Stimulated activated CD4-positive, alpha-beta T cell treated with anti-CD3 and anti-CD28 coated beads, Interleukin-4, amount 100 ng/mL, for 1 hour (primary cell): ENCODE measurements at regions not wholly inside any gene's neighbourhood (a gene's known extent, or its start where the extent isn't known, plus 50 kb on each side); places are given as distances from the start of the nearest gene placed in this dataset.

Source experiments
- DNase-seq: peaks from one replicate; pipeline ENCODE4 v3.0.0-alpha.2; 2020

DNA sequence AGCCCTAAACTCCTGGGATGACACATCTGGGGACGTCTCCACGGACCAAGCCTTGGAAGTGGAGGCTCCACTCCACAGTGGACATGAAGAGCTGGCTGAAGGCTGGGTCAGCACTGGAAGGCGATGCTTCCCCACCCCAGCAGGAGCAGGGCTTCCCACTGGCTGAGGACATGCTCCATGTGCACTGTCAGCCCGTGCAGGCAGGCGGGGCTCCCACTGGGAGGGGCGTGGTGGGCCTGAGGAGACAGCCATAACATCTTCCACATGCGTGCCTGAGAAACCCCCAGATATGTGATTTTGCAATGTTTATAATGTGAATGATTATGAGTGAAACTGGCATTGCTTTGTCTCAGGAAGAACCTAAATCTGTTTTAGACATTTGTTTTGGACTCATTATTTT, 231.3 kb downstream of the KLF13 start:
- no peak for DNase-seq

- no peak for DNase-seq
These were observed 232.2 kb downstream of the KLF13 start for GRCh38 chr15:31558840-31559239.

GRCh38 chr15:31559786-31560185, 233.2 kb downstream of the KLF13 start:
- DNase-seq: no peak

DNA sequence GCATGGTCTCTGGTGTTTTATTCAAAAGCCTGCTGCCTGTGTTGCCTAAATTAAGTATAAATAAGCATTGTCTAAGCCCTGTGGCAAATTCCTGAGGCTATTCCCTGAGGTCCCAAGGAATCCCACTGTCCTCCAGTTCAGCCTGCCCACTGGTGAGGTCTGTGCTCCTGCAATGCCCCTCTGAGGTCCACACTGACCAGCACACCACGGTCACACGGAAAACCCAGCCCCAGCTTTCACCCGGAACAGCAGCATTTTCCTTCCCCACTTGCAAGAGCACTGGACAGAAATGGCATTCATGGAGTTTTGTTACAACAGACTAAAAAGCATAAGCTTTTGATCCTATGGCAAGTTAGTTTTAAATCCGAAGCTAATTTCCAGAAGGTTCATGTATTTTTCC, 234.0 kb downstream of the KLF13 start:
- DNase-seq: no peak

DNA sequence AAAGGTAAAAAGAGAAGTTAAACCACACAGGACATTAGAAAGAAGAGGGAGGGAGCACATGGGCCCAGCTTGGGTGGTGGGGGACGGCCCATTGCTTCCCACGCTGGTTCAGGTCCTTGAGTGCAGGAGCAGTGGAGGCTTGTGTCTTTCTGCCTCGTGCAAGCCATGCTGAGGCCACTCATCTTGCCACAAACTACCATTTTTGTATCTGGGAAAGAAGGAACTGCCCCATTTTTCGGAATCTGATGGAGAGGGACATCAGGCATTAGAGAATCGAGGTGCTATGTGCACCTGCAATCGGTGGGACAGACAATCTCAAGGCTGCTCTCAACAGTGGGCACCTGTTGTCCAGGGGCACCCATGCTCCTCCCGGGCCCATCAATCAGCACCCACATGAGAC, 234.5 kb downstream of the KLF13 start:
- DNase-seq: no peak

DNA sequence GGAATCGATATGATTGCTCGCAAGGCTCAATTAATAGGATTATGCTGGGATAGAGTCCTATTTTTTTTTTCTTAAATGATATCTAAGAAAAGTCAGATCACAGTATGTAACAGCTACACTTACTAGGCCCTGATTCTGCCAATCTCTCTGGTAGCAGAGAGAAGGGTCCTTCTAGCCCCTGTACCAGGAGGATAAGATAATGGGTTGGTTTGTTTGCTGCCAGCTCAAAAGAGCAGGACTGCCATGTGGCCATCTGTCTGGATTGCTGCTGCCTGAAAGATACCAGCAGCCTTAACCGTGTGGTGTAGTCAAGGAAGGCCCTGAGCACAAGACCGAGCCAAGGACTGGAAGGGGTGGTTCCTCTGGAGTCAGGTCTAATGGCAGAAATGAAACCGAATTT, 236.4 kb downstream of the KLF13 start:
- DNase-seq: no peak

- DNase-seq: no peak
These were observed 236.8 kb downstream of the KLF13 start for GRCh38 chr15:31563421-31563820.

GRCh38 chr15:31567861-31568260, 241.2 kb downstream of the KLF13 start:
- no peak for DNase-seq

- DNase-seq: no peak
These were observed 243.2 kb downstream of the KLF13 start for GRCh38 chr15:31569836-31570235.

GRCh38 chr15:31570591-31570990, 244.0 kb downstream of the KLF13 start:
- DNase-seq: no peak

- no peak for DNase-seq
These were observed 245.0 kb downstream of the KLF13 start for GRCh38 chr15:31571676-31572075.

DNA sequence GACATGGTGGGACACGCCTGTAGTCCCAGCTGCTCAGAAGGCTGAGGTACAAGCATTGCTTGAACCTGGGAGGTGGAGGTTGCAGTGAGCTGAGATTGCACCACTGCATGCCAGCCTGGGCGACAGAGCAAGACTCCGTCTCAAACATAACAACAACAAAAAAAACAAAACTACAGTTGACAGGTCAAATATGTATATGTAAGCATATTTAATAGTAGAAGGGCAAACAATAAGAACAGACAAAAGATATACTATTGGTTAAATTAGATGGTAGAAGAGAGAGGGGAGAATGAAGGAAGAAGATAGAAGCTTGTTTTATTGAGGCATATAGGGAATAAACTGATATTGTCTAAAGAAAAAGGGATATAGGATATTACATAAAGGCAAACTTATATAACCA, 247.1 kb downstream of the KLF13 start:
- DNase-seq: no peak

GRCh38 chr15:31574766-31575165, 248.1 kb downstream of the KLF13 start:
- no peak for DNase-seq

DNA sequence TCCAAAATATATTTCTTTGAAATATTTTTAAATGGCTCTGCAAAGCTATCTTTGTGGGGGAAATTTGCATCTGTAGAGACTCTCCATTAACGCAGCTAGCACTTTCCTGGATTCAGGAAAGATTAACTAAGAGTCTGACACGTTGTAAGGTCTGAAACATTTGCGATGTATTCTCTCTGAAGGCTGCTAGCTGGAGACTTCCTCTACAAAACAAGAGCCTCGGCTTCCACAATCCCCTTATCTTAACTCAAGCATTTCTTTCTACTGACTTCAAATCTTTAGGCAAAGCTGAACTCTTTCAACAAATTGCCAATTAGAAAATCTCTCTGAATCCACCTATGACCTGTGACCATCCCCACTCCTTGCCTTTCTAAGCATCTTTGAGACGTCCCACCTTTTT, 250.5 kb downstream of the KLF13 start:
- DNase-seq: no peak

- no peak for DNase-seq
These were observed 252.6 kb downstream of the KLF13 start for GRCh38 chr15:31579282-31579681.

DNA sequence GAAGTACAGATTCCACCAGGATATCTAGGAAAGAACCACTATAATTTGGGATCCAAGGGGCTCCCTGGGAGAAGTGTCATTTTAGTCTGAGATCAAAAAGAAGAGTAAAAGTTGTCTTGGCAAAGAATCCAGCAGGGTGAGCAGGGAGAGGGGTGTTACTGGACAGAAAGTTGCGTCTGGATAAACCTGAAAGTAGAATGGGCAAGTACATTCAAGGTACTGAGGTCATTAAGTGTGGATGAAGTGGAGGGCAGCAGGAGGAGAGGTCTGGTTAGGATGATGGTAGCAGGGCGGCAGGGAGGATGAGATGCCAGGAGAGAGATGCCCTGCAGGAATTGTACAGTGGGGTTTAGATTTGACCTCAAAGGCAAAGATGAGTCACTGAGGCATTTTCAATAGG, 253.3 kb downstream of the KLF13 start:
- DNase-seq: no peak

DNA sequence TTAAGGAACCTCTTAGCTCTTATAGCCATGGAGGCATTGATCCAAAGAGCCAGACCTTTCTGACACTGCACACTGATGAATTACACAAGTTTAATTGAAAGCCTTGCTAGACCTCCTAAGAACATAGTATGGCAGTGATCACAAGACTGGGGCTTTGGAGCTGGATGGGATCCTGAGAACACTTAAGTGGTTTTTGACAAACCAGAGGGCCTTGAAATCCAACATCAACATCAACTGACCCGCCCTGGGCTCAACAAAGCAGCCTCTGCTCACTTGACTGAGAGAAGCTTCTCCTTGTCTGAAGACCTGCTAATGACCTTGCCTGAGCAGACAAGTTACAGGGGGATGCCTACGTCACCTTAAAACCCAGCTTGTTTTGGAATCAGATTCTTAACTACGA, 257.6 kb downstream of the KLF13 start:
- no peak for DNase-seq

GRCh38 chr15:31585240-31585639, 258.6 kb downstream of the KLF13 start:
- no peak for DNase-seq

- DNase-seq: no peak
These were observed 260.2 kb downstream of the KLF13 start for GRCh38 chr15:31586841-31587240.

DNA sequence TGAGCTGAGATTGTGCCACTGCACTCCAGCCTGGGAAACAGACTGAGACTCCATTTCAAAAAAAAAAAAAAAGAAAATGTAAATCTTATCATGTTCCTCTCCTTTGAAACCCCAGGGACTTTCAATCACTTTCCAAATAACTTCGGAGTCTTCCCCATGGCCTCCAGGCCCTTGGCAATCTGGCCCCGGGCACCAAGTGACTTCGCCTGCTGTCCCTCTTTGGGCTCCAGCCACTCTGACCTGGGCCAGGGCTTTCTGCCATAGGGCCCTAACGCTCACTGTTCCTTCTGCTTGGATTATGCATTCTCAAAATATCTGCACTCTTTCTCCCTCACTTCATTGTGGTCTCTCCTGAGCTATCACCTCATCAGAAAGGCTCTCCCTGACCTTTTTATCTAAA, 260.9 kb downstream of the KLF13 start:
- DNase-seq: no peak

- DNase-seq: no peak
These were observed 264.0 kb downstream of the KLF13 start for GRCh38 chr15:31590609-31591008.

GRCh38 chr15:31591908-31592307, 265.3 kb downstream of the KLF13 start:
- no peak for DNase-seq

GRCh38 chr15:31597466-31597865, 270.8 kb downstream of the KLF13 start:
- DNase-seq: no peak

DNA sequence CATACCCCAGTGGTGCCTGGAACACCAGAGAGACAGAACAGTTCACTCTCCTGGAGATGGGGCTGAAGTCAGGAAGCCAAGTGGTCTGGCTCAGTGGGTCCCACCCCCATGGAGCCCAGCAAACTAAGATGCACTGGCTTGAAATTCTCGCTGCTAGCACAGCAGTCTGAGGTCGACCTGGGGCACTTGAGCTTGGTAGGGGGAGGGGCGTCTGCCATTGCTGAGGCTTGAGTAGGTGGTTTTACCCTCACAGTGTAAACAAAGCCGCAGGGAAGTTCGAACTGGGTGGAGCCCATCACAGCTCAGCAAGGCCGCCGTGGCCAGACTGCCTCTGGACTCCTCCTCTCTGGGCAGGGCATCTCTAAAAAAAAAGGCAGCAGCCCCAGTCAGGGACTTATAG, 272.0 kb downstream of the KLF13 start:
- DNase-seq: no peak

GRCh38 chr15:31605467-31605931, 278.9 kb downstream of the KLF13 start:
- no peak for DNase-seq

- no peak for DNase-seq
These were observed 279.6 kb downstream of the KLF13 start for GRCh38 chr15:31606194-31606669.
